Stimulated activated CD4-positive, alpha-beta T cell treated with anti-CD3 and anti-CD28 coated beads, Interleukin-4, amount 100 ng/mL, for 48 hours (primary cell): ENCODE measurements at regions not wholly inside any gene's neighbourhood (a gene's known extent, or its start where the extent isn't known, plus 50 kb on each side); places are given as distances from the start of the nearest gene placed in this dataset.

Source experiments
- DNase-seq, 2 donors: peaks; one replicate each; pipeline ENCODE4 v3.0.0-alpha.2; 2020; ENCODE audit warnings: low read depth in 2 of 2

GRCh38 chr5:51278539-51278938 is 104.7 kb upstream of the ISL1 start:
- no peak for DNase-seq

- DNase-seq = no peak
Measured at GRCh38 chr5:51279983-51280706, 103.1 kb upstream of the ISL1 start.

GRCh38 chr5:51286046-51286445 is 97.2 kb upstream of the ISL1 start:
- DNase-seq = no peak

GRCh38 chr5:51302343-51302742 is 80.9 kb upstream of the ISL1 start:
- no peak for DNase-seq

GRCh38 chr5:51326844-51327243 is 56.4 kb upstream of the ISL1 start:
- no peak for DNase-seq
